Calu3 (cell line): ENCODE measurements at regions not wholly inside any gene's neighbourhood (a gene's known extent, or its start where the extent isn't known, plus 50 kb on each side); places are given as distances from the start of the nearest gene placed in this dataset.

Experiments used
- BruUV-seq: library from RNA; stranded (reverse); fragments of 400-500 nt; replicated peaks from 2 replicates; lab custom pipeline; 2021; lab: Mats Ljungman, UMichigan
- CTCF ChIA-PET: fragments of 300-600 bp; sonication (Branson Sonifier 250); formaldehyde crosslinking; loops from one replicate; lab custom pipeline; 2022; ENCODE audit warnings: antibody characterized with exemption; lab: Charles Lee
- DNase-seq: peaks from one replicate; pipeline ENCODE4 v3.0.0; 2022
- H3K27ac Mint-ChIP-seq: one replicate; pipeline ENCODE4 v1.8.0; 2022; ENCODE audit warnings: mixed read lengths; ENCODE audit not compliant: unreplicated experiment
- H3K27me3 Mint-ChIP-seq: one replicate; pipeline ENCODE4 v1.8.0; 2022; ENCODE audit warnings: mixed read lengths; ENCODE audit not compliant: unreplicated experiment
- H3K36me3 Mint-ChIP-seq: one replicate; pipeline ENCODE4 v1.8.0; 2022; ENCODE audit warnings: mild to moderate bottlenecking, moderate library complexity, mixed read lengths; ENCODE audit not compliant: insufficient read depth, unreplicated experiment
- H3K4me1 Mint-ChIP-seq: one replicate; pipeline ENCODE4 v1.8.0; 2022; ENCODE audit warnings: mild to moderate bottlenecking, low read depth, mixed read lengths; ENCODE audit not compliant: unreplicated experiment
- H3K4me3 Mint-ChIP-seq: one replicate; pipeline ENCODE4 v1.8.0; 2022; ENCODE audit warnings: mild to moderate bottlenecking, low read depth, moderate library complexity, mixed read lengths; ENCODE audit not compliant: unreplicated experiment
- H3K9me3 Mint-ChIP-seq: one replicate; pipeline ENCODE4 v1.8.0; 2022; ENCODE audit warnings: low read depth, mixed read lengths; ENCODE audit not compliant: unreplicated experiment
- CTCF ChIP-seq: fragments of 200-600 bp; IDR thresholded peaks from one replicate; pipeline ENCODE4 v1.8.0; 2022; ENCODE audit warnings: antibody characterized with exemption; ENCODE audit not compliant: unreplicated experiment
- intact Hi-C: fragments of 100-400 bp; cut with micrococcal nuclease; formaldehyde crosslinking; loops from one replicate; pipeline ENCODE4 v1.10.0; 2022; ENCODE audit not compliant: unreplicated experiment

GRCh38 chr9:113754739-113755138, 121.4 kb upstream of the ZNF618 start:
- no peaks in the 10 kb centered on the region for H3K4me1 Mint-ChIP-seq
- no peak overlapping the region for H3K27ac Mint-ChIP-seq
- CTCF ChIA-PET, result interaction anchor here (1.1 kb wide), 1 partner anchor 11 kb away, joined by 3 read pairs; no protein-coding TSS in a partner anchor
- TF ChIP-seq CTCF, result no peak
- peaks cover 66% of the 10 kb centered on the region for H3K27me3 Mint-ChIP-seq
- BruUV-seq, result no TSS peak
- intact Hi-C loops, result no loop called here
- H3K4me3 Mint-ChIP-seq, result no peak overlapping the region
- no peaks in the 10 kb centered on the region for H3K9me3 Mint-ChIP-seq
- no peak for DNase-seq
- no peaks in the 10 kb centered on the region for H3K36me3 Mint-ChIP-seq

- CTCF ChIA-PET, result interaction anchor here (1.1 kb wide), 1 partner anchor 11 kb away, joined by 3 read pairs; no protein-coding TSS in a partner anchor
- Mint-ChIP-seq H3K36me3 (no peaks in the 10 kb centered on the region), H3K4me1 (no peaks in the 10 kb centered on the region), H3K4me3 (no peak overlapping the region), H3K27ac (no peak overlapping the region), H3K9me3 (no peaks in the 10 kb centered on the region), H3K27me3 (peaks cover 71% of the 10 kb centered on the region)
- DNase-seq, result no peak
- no TSS peak for BruUV-seq
- TF ChIP-seq CTCF, result no peak
- intact Hi-C loops, result no loop called here
These were observed 120.7 kb upstream of the ZNF618 start for GRCh38 chr9:113755433-113755832.

- no peaks in the 10 kb centered on the region for H3K36me3 Mint-ChIP-seq
- CTCF ChIA-PET, result no interaction called here
These were observed 119.5 kb upstream of the ZNF618 start for GRCh38 chr9:113756476-113757192.

GRCh38 chr9:113763429-113763828, 112.7 kb upstream of the ZNF618 start:
- Mint-ChIP-seq H3K36me3 (no peaks in the 10 kb centered on the region), H3K27me3 (peaks cover 93% of the 10 kb centered on the region), H3K4me3 (no peak overlapping the region), H3K9me3 (peaks cover 3% of the 10 kb centered on the region), H3K27ac (no peak overlapping the region), H3K4me1 (no peaks in the 10 kb centered on the region)
- BruUV-seq, result no TSS peak
- no peak for DNase-seq
- no peak for TF ChIP-seq CTCF
- intact Hi-C loops, result no loop called here
- CTCF ChIA-PET, result no interaction called here

More at GRCh38 chr9:113756476-113757192, 119.5 kb upstream of the ZNF618 start:
- no peak overlapping the region for H3K4me3 Mint-ChIP-seq
- peaks cover 71% of the 10 kb centered on the region for H3K27me3 Mint-ChIP-seq
- H3K4me1 Mint-ChIP-seq, result no peaks in the 10 kb centered on the region
- DNase-seq, result no peak
- intact Hi-C loops, result no loop called here
- BruUV-seq, result no TSS peak
- no peaks in the 10 kb centered on the region for H3K9me3 Mint-ChIP-seq
- no peak overlapping the region for H3K27ac Mint-ChIP-seq
- no peak for TF ChIP-seq CTCF
